ENCODE measurements at regions not wholly inside any gene's neighbourhood (a gene's known extent, or its start where the extent isn't known, plus 50 kb on each side); places are given as distances from the start of the nearest gene placed in this dataset.

DNA sequence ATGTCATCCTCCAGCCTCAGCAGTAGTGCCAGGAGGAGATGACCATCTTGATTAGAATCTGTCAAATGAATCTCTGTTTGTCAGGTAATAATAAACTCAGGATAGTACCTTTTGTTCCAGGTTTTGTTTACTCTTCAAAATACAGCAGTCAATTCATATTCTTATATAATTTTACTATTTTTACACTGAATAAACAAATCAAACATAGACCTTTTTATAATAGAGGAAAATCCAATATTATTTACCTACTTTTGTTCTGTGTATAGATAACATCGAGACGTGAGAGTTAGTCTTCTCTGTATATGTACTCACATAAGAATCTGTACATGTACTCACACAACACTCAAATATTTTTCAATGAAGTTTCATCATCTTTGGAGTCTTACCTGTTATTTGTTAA is 365.4 kb upstream of the EPHA5 start:
- TF ChIP-seq CTCF (IDR thresholded peaks at IDR 0.05), result no peak
- WGBS, 2 donors, result 79 to 81% methylated on average over 2 of the region's 2 CpGs
- Histone ChIP-seq H3K4me3 (no peak overlapping the region), H3K9me3 (peaks cover 0 to 15% (median 0%) of the 10 kb centered on the region in 11 donors), H3K27ac (no peak overlapping the region), H3K36me3 (no peaks in the 10 kb centered on the region), H3K4me1 (no peaks in the 10 kb centered on the region), H3K27me3 (no peaks in the 10 kb centered on the region)
- intact Hi-C loops (cut with DNase I), result no loop called here
- DNase-seq (no peak), ATAC-seq (no peak)

DNA sequence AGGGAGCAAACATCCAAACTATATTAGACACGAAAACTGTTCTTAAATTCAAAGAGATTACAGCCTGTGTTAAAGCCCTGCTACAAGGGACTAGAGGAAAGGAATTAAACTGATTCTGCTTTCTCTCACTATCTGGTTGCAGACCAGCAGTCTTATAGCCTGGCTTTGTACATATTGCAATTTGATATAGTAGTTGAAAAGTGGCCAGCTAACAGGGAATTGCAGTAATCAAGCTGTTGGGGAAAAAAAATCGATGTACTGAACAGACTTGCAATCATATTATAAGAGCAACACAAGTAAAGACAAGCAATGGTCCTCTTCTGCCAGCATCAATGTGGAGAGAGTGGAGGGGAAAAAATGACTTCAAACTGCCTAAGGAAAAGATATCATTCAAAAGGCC is 364.4 kb upstream of the EPHA5 start:
- WGBS, 2 donors, result 21 to 26% methylated on average over 2 of the region's 2 CpGs
- H3K9me3 ChIP-seq, result peaks cover 0 to 19% (median 0%) of the 10 kb centered on the region in 11 donors
- DNase-seq (no peak), ATAC-seq (no peak)
- no peak overlapping the region for H3K27ac ChIP-seq
- intact Hi-C loops (cut with DNase I), result no loop called here
- H3K36me3 ChIP-seq, result no peaks in the 10 kb centered on the region
- no peaks in the 10 kb centered on the region for H3K4me1 ChIP-seq
- no peak for TF ChIP-seq CTCF (IDR thresholded peaks at IDR 0.05)
- H3K27me3 ChIP-seq, result no peaks in the 10 kb centered on the region
- H3K4me3 ChIP-seq, result no peak overlapping the region

DNA sequence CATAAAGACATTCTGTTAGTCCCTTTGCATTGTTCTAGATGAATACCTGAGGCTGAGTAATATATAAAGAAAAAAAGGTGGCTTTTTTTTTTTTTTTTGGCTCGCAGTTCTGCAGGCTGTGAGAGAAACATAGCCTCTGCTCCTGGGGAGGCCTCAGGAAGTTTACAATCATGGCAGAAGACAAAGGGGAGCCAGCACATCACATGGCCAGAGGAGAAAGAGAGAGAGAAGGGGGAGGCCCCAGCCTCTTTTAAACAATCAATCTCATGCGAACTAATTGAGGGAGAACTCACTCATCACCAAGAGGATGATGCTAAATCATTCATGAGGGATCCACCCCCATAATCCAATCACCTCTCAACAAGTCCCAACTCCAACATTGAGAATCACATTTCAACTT is 364.0 kb upstream of the EPHA5 start:
- H3K4me3 ChIP-seq, result no peak overlapping the region
- H3K4me1 ChIP-seq, result no peaks in the 10 kb centered on the region
- no peak for TF ChIP-seq CTCF (IDR thresholded peaks at IDR 0.05)
- no peak overlapping the region for H3K27ac ChIP-seq
- H3K36me3 ChIP-seq, result no peaks in the 10 kb centered on the region
- no peaks in the 10 kb centered on the region for H3K27me3 ChIP-seq
- no peak for ATAC-seq
- H3K9me3 ChIP-seq, result peaks cover 0 to 19% (median 0%) of the 10 kb centered on the region in 11 donors
- intact Hi-C loops (cut with DNase I), result no loop called here
- no peak for DNase-seq
- WGBS, 2 donors, result 40 to 55% methylated on average over 2 of the region's 2 CpGs

DNA sequence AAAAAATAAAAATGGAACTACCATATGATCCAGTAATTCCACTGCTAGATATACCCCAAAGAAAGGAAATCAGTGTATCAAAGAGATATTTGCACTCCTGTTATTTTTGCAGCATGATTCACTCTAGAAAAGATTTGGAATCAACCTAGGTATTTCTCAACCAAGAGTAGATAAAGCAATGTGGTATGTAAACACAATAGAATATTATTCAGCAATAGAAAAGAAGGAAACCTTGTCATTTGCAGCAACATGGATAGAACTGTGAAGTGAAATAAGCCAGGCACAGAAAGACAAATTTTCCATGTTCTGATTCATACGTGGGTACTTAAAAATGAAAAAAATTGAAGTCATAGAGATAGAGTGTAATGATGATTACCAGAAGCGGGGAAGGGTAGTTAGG is 362.3 kb upstream of the EPHA5 start:
- Histone ChIP-seq H3K9me3 (peaks cover 0 to 19% (median 0%) of the 10 kb centered on the region in 11 donors), H3K4me3 (no peak overlapping the region), H3K36me3 (no peaks in the 10 kb centered on the region), H3K4me1 (no peaks in the 10 kb centered on the region), H3K27ac (no peak overlapping the region), H3K27me3 (no peaks in the 10 kb centered on the region)
- TF ChIP-seq CTCF (IDR thresholded peaks at IDR 0.05), result no peak
- intact Hi-C loops (cut with DNase I), result no loop called here
- 63 to 68% methylated on average over 2 of the region's 2 CpGs for WGBS, 2 donors
- DNase-seq (no peak), ATAC-seq (no peak)

- TF ChIP-seq CTCF (IDR thresholded peaks at IDR 0.05), result no peak
- H3K4me1 ChIP-seq, result no peaks in the 10 kb centered on the region
- H3K9me3 ChIP-seq, result peaks cover 0 to 28% (median 0%) of the 10 kb centered on the region in 11 donors
- ATAC-seq, result no peak
- intact Hi-C loops (cut with DNase I), result no loop called here
- H3K27me3 ChIP-seq, result no peaks in the 10 kb centered on the region
- no peak overlapping the region for H3K27ac ChIP-seq
- WGBS, 2 donors, result 76 to 81% methylated on average over 1 of the region's 1 CpG
- no peak for DNase-seq
- H3K36me3 ChIP-seq, result no peaks in the 10 kb centered on the region
- no peak overlapping the region for H3K4me3 ChIP-seq
These were observed 358.4 kb upstream of the EPHA5 start for GRCh38 chr4:66028668-66029067.

All from heart right ventricle (tissue), 16 donors.